ENCODE measurements at regions not wholly inside any gene's neighbourhood (a gene's known extent, or its start where the extent isn't known, plus 50 kb on each side); places are given as distances from the start of the nearest gene placed in this dataset.

- no peaks in the 10 kb centered on the region for H3K9me3 ChIP-seq
- peak; percentile 72 for FAIRE-seq
- H3K27ac ChIP-seq = no peak overlapping the region
- no peak overlapping the region for H3K4me2 ChIP-seq
- no peak for DNase-seq (ENCODE audit: low read depth in 1 of 2, low spot score in 1 of 2)
- no peak overlapping the region for H3K4me3 ChIP-seq
- WGBS (ENCODE audit: missing lambda C conversion rate) = 92% methylated on average over 1 of the region's 1 CpG
- ChIA-PET CTCF (no interaction called here), POLR2A (no interaction called here)
- no peak for TF ChIP-seq HOXA7 (CRISPR knock-in tag; IDR thresholded peaks at IDR 0.05)
- TF ChIP-seq TP53 (CRISPR knock-in tag; IDR thresholded peaks at IDR 0.05) = no peak
- no peak for TF ChIP-seq CHD2 (IDR thresholded peaks at IDR 0.05; ENCODE audit: low read length, partially characterized antibody)
- TF ChIP-seq, protein P1, sequence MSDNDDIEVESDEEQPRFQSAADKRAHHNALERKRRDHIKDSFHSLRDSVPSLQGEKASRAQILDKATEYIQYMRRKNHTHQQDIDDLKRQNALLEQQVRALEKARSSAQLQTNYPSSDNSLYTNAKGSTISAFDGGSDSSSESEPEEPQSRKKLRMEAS (IDR thresholded peaks at IDR 0.05) = no peak
- TF ChIP-seq CBX2 (IDR thresholded peaks at IDR 0.05; ENCODE audit: borderline replicate concordance, low read depth) = no peak
- TF ChIP-seq RFX5 (IDR thresholded peaks at IDR 0.05) = no peak
- no peak for TF ChIP-seq BHLHE40 (IDR thresholded peaks at IDR 0.05; ENCODE audit: low read depth, low read length)
- TF ChIP-seq, protein P2, sequence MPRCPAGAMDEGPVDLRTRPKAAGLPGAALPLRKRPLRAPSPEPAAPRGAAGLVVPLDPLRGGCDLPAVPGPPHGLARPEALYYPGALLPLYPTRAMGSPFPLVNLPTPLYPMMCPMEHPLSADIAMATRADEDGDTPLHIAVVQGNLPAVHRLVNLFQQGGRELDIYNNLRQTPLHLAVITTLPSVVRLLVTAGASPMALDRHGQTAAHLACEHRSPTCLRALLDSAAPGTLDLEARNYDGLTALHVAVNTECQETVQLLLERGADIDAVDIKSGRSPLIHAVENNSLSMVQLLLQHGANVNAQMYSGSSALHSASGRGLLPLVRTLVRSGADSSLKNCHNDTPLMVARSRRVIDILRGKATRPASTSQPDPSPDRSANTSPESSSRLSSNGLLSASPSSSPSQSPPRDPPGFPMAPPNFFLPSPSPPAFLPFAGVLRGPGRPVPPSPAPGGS (IDR thresholded peaks at IDR 0.05) = no peak
- no peak for TF ChIP-seq HDAC2 (IDR thresholded peaks at IDR 0.05)
- TF ChIP-seq, protein P3, sequence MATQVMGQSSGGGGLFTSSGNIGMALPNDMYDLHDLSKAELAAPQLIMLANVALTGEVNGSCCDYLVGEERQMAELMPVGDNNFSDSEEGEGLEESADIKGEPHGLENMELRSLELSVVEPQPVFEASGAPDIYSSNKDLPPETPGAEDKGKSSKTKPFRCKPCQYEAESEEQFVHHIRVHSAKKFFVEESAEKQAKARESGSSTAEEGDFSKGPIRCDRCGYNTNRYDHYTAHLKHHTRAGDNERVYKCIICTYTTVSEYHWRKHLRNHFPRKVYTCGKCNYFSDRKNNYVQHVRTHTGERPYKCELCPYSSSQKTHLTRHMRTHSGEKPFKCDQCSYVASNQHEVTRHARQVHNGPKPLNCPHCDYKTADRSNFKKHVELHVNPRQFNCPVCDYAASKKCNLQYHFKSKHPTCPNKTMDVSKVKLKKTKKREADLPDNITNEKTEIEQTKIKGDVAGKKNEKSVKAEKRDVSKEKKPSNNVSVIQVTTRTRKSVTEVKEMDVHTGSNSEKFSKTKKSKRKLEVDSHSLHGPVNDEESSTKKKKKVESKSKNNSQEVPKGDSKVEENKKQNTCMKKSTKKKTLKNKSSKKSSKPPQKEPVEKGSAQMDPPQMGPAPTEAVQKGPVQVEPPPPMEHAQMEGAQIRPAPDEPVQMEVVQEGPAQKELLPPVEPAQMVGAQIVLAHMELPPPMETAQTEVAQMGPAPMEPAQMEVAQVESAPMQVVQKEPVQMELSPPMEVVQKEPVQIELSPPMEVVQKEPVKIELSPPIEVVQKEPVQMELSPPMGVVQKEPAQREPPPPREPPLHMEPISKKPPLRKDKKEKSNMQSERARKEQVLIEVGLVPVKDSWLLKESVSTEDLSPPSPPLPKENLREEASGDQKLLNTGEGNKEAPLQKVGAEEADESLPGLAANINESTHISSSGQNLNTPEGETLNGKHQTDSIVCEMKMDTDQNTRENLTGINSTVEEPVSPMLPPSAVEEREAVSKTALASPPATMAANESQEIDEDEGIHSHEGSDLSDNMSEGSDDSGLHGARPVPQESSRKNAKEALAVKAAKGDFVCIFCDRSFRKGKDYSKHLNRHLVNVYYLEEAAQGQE (IDR thresholded peaks at IDR 0.05) = no peak
- no peak for TF ChIP-seq HOXB13 (CRISPR knock-in tag; IDR thresholded peaks at IDR 0.05; ENCODE audit: low read depth)
- TF ChIP-seq PHF8 (IDR thresholded peaks at IDR 0.05; ENCODE audit: borderline replicate concordance, low read depth) = no peak
- TF ChIP-seq ESRRA (IDR thresholded peaks at IDR 0.05; ENCODE audit: borderline replicate concordance, low read length) = no peak
- no peak for TF ChIP-seq KDM1A (IDR thresholded peaks at IDR 0.05; ENCODE audit: low read depth)
- no peak for TF ChIP-seq CBX8 (IDR thresholded peaks at IDR 0.05)
- TF ChIP-seq E2F6 (IDR thresholded peaks at IDR 0.05; ENCODE audit: borderline replicate concordance, low read depth) = no peak
- TF ChIP-seq CTCF (IDR thresholded peaks at IDR 0.05) = no peak
- no peak for TF ChIP-seq SREBF2 (IDR thresholded peaks at IDR 0.05)
- TF ChIP-seq FOSB (CRISPR knock-in tag; IDR thresholded peaks at IDR 0.05) = no peak
- no peaks in the 10 kb centered on the region for H3K4me1 ChIP-seq
- ATAC-seq = no peak
Measured at GRCh38 chrX:106510713-106511403, 100.9 kb upstream of the RADX start.

Small RNA genes in the stretch of these regions (small RNA-seq; reads per million reads assigned to genes)
- gene AL133271.1 (0 reads per million in 6 experiments), gene RF00019 (0 reads per million in 6 experiments)
